K562 (cell line): ENCODE measurements at regions not wholly inside any gene's neighbourhood (a gene's known extent, or its start where the extent isn't known, plus 50 kb on each side); places are given as distances from the start of the nearest gene placed in this dataset.

Experiments
- ATAC-seq: fragments of 200-7000 bp; cut with Tn5 transposase; 3 replicates; pipeline ENCODE4 v1.9.1; 2020; ENCODE audit warnings: moderate library complexity
- BruUV-seq: library from RNA; stranded (reverse); fragments of 400-500 nt; replicated peaks from 2 replicates; lab custom pipeline; 2021; lab: Mats Ljungman, UMichigan
- CTCF ChIA-PET: fragments of 300-600 bp; formaldehyde crosslinking; extraction: SDS; loops from one replicate; lab custom pipeline; 2021; ENCODE audit warnings: low intra/inter-chr PET ratio; lab: Yijun Ruan, JAX
- POLR2A ChIA-PET: fragments of 300-600, 350-650 bp; sonication (Branson Sonifier 250); formaldehyde crosslinking; extraction: SDS; loops from one replicate; lab custom pipeline; 2021; ENCODE audit warnings: antibody characterized with exemption, inconsistent platforms; lab: Yijun Ruan, JAX
- DNase-seq, 4 experiments: peaks; one replicate each; pipeline versions ENCODE4 v3.0.0 to v3.0.0-alpha.2; 2011 to 2018; ENCODE audit warnings: low spot score in 3 of 4, mixed read lengths in 3 of 4; ENCODE audit errors: extremely low read depth in 1 of 4
- FAIRE-seq: peaks from 2 replicates; lab custom pipeline; 2011; peaks lifted over from hg19 to GRCh38; lab: Jason Lieb, UNC
- H2AFZ ChIP-seq: 2 replicates; pipeline ENCODE4 v1.6.0; 2011; ENCODE audit warnings: low read depth, low read length, control low read depth, inconsistent platforms
- H3K27ac ChIP-seq: fragments of 200-600 bp; 3 replicates; pipeline ENCODE4 v1.8.0; 2011; ENCODE audit warnings: low read depth, mild to moderate bottlenecking, control low read depth, inconsistent platforms, low read length, moderate library complexity, mixed read lengths; ENCODE audit errors: extremely low read depth
- H3K27me3 ChIP-seq, 2 experiments: fragments of 300-600 bp in 1 of 2; 2 replicates in 1 of 2; 3 replicates in 1 of 2; pipeline versions ENCODE4 v1.6.0 to v1.8.0; 2011; ENCODE audit warnings: inconsistent platforms in 2 of 2, low read length in 2 of 2, mild to moderate bottlenecking in 1 of 2, mixed read lengths in 1 of 2, moderate library complexity in 1 of 2; ENCODE audit not compliant: control insufficient read depth in 2 of 2, insufficient read depth in 2 of 2
- H3K36me3 ChIP-seq: fragments of 300-600 bp; 3 replicates; pipeline ENCODE4 v1.8.0; 2011; ENCODE audit warnings: mild to moderate bottlenecking, low read length, inconsistent platforms; ENCODE audit not compliant: control insufficient read depth, insufficient read depth
- H3K4me1 ChIP-seq, 2 experiments: fragments of 200-600 bp in 1 of 2; replicated peaks in 1 of 2; 2 replicates in 1 of 2; 3 replicates in 1 of 2; pipeline versions ENCODE4 v1.5.1 to v1.8.0; 2011; ENCODE audit warnings: inconsistent platforms in 2 of 2, low read length in 2 of 2, mild to moderate bottlenecking in 1 of 2, mixed read lengths in 1 of 2, moderate library complexity in 1 of 2; ENCODE audit not compliant: control insufficient read depth in 2 of 2, insufficient read depth in 2 of 2
- H3K4me2 ChIP-seq: 2 replicates; pipeline ENCODE4 v1.6.1; 2011; ENCODE audit warnings: low read length, control low read depth, inconsistent platforms, mixed read lengths; ENCODE audit not compliant: insufficient read depth
- H3K4me3 ChIP-seq: fragments of 200-600 bp; sonication (generic), shearing (Covaris generic); 2 replicates; pipeline ENCODE4 v1.5.1; 2016; ENCODE audit warnings: control low read depth, inconsistent platforms
- H3K79me2 ChIP-seq: fragments of 200-600 bp; 3 replicates; pipeline ENCODE4 v1.8.0; 2011; ENCODE audit warnings: low read length, inconsistent platforms; ENCODE audit not compliant: control insufficient read depth, insufficient read depth
- H3K9ac ChIP-seq, 2 experiments: 2 replicates each; pipeline versions ENCODE4 v1.6.0 to v1.6.1; 2011; ENCODE audit warnings: low read depth in 2 of 2, low read length in 2 of 2, control low read depth in 1 of 2, inconsistent platforms in 1 of 2, mild to moderate bottlenecking in 1 of 2, mixed read lengths in 1 of 2; ENCODE audit not compliant: insufficient read depth in 1 of 2
- H3K9me1 ChIP-seq: one replicate; pipeline ENCODE4 v1.6.0; 2011; ENCODE audit warnings: inconsistent platforms, mild to moderate bottlenecking, low read length, moderate library complexity; ENCODE audit not compliant: control insufficient read depth, insufficient read depth
- H3K9me3 ChIP-seq: replicated peaks from 2 replicates; pipeline ENCODE4 v1.5.1; 2011; ENCODE audit warnings: low read depth, low read length, inconsistent platforms; ENCODE audit not compliant: control insufficient read depth, insufficient read depth
- H4K20me1 ChIP-seq: replicated peaks from 2 replicates; pipeline ENCODE4 v1.6.1; 2011; ENCODE audit warnings: low read length, inconsistent platforms, mixed read lengths; ENCODE audit not compliant: control insufficient read depth, insufficient read depth
- CEBPG ChIP-seq, 3 experiments: fragments of 200-800 bp in 1 of 3; sonication (Bioruptor generic) in 1 of 3; sonication (generic) in 1 of 3; formaldehyde crosslinking in 1 of 3; IDR thresholded peaks in 2 of 3; conservative IDR thresholded peaks in 1 of 3; 2 replicates each; pipeline versions ENCODE4 v1.6.1 to v1.8.0; 2016 to 2022; ENCODE audit warnings: missing compliant biosample characterization in 2 of 3, missing genetic modification characterization in 2 of 3, mild to moderate bottlenecking in 1 of 3, missing genetic modification reagents in 1 of 3
- E2F3 ChIP-seq: fragments of 250-450 bp; sonication (Bioruptor Pico); IDR thresholded peaks from 2 replicates; pipeline ENCODE4 v1.4.0; 2020; ENCODE audit warnings: mild to moderate bottlenecking
- E4F1 ChIP-seq: fragments of 250-450 bp; sonication (Bioruptor Pico); IDR thresholded peaks from 2 replicates; pipeline ENCODE4 v1.5.0; 2021; ENCODE audit warnings: mild to moderate bottlenecking, borderline replicate concordance
- FOXJ3 ChIP-seq: sonication (generic); formaldehyde crosslinking; IDR thresholded peaks from 2 replicates; pipeline ENCODE4 v1.4.0; 2020; ENCODE audit warnings: mild to moderate bottlenecking, missing genetic modification reagents
- FUS ChIP-seq: fragments of 200-400 bp; formaldehyde crosslinking; optimal IDR thresholded peaks from 2 replicates; pipeline ENCODE3; 2017; ENCODE audit warnings: low read depth, low read length
- HMG20A ChIP-seq: fragments of 450-650 bp; formaldehyde crosslinking; conservative IDR thresholded peaks from 2 replicates; pipeline ENCODE4 v1.4.0; 2020; ENCODE audit warnings: mild to moderate bottlenecking, mixed read lengths
- PHF8 ChIP-seq: fragments of 200-600 bp; sonication (generic); IDR thresholded peaks from 2 replicates; pipeline ENCODE4 v1.6.1; 2012; ENCODE audit warnings: mixed run types, mild to moderate bottlenecking, inconsistent platforms, low read length, moderate library complexity, borderline replicate concordance
- ZNF175 ChIP-seq: fragments of 200-800 bp; sonication (Bioruptor generic); IDR thresholded peaks from 2 replicates; pipeline ENCODE4 v1.6.1; 2016; ENCODE audit warnings: low read depth, mild to moderate bottlenecking, missing genetic modification characterization, missing compliant biosample characterization
- ZNF609 ChIP-seq: sonication (generic); formaldehyde crosslinking; IDR thresholded peaks from 2 replicates; pipeline ENCODE4 v1.8.1; 2023; ENCODE audit warnings: missing genetic modification reagents, mild to moderate bottlenecking, borderline replicate concordance
- ZNF668 ChIP-seq: fragments of 250-450 bp; sonication (Bioruptor Pico); IDR thresholded peaks from 2 replicates; pipeline ENCODE4 v1.8.0; 2022; ENCODE audit warnings: mild to moderate bottlenecking, inconsistent platforms
- WGBS: fragments of 100-300 bp; shearing (Covaris generic); methylation state at CpG from one replicate; pipeline ENCODE4 v1.1.6; 2016; ENCODE audit warnings: low coverage, mixed read lengths; ENCODE audit not compliant: insufficient coverage; ENCODE audit errors: missing lambda C conversion rate; 5-methylcytosine and 5-hydroxymethylcytosine counted together
- in situ Hi-C: fragments of 300-500 bp; cut with MboI; formaldehyde crosslinking; loops from 4 replicates; pipeline ENCODE4 v1.15.0; 2018; ENCODE audit warnings: inconsistent platforms, mixed read lengths
- intact Hi-C: fragments of 100-400 bp; cut with micrococcal nuclease; formaldehyde crosslinking; loops from 2 replicates; pipeline ENCODE4 v1.14.2; 2022

GRCh38 chr4:143782521-143782920 is 82.0 kb upstream of the FREM3 start:
- FAIRE-seq (no peak), DNase-seq (no peak), ATAC-seq (no peak)
- Histone ChIP-seq H3K4me3 (no peak overlapping the region), H3K4me1 (no peaks in the 10 kb centered on the region), H3K9me1 (no peaks in the 10 kb centered on the region), H3K27ac (no peak overlapping the region), H3K36me3 (no peaks in the 10 kb centered on the region), H3K4me2 (no peak overlapping the region), H3K79me2 (no peaks in the 10 kb centered on the region), H3K27me3 (no peaks in the 10 kb centered on the region), H3K9ac (no peak overlapping the region), H4K20me1 (no peaks in the 10 kb centered on the region), H2AFZ (no peak overlapping the region), H3K9me3 (peaks cover 3% of the 10 kb centered on the region)
- BruUV-seq, result no TSS peak
- TF ChIP-seq FUS (no peak), CEBPG (CRISPR knock-in tag; IDR thresholded peaks at IDR 0.05) (no peak), CEBPG (tag; conservative IDR thresholded peaks at IDR 0.05 in 1 of 2, IDR thresholded peaks at IDR 0.05 in 1 of 2) (no peak), PHF8 (no peak), E4F1 (CRISPR knock-in tag) (no peak), ZNF609 (CRISPR knock-in tag) (no peak), ZNF668 (no peak), E2F3 (no peak), HMG20A (CRISPR knock-in tag) (no peak), FOXJ3 (CRISPR knock-in tag) (no peak), ZNF175 (CRISPR knock-in tag) (no peak)
- 20% methylated on average over 1 of the region's 1 CpG for WGBS
- in situ Hi-C loops (loop anchor here (25.0 kb wide), 1 partner anchor 130 kb away; the partner anchor contains the start of gene GYPE), intact Hi-C loops (no loop called here)
- CTCF ChIA-PET, result no interaction called here
- POLR2A ChIA-PET, result no interaction called here
